GM12892 (cell line): ENCODE measurements at regions not wholly inside any gene's neighbourhood (a gene's known extent, or its start where the extent isn't known, plus 50 kb on each side); places are given as distances from the start of the nearest gene placed in this dataset.

Experiments
- POLR2A ChIP-seq: IDR thresholded peaks from 2 replicates; pipeline ENCODE4 v1.6.1; 2011; ENCODE audit warnings: low read depth, low read length, control low read depth
- TAF1 ChIP-seq: IDR thresholded peaks from 2 replicates; pipeline ENCODE4 v1.6.1; 2011; ENCODE audit warnings: low read depth, mild to moderate bottlenecking, control low read depth, low read length, borderline replicate concordance

GRCh38 chrX:51837921-51838320 is 55.5 kb upstream of the MAGED1 start:
- TF ChIP-seq POLR2A (no peak), TAF1 (no peak)
